PC-3 (cell line): ENCODE measurements at regions not wholly inside any gene's neighbourhood (a gene's known extent, or its start where the extent isn't known, plus 50 kb on each side); places are given as distances from the start of the nearest gene placed in this dataset.

Experiments used
- CTCF ChIP-seq: fragments of 300-600 bp; sonication (generic); conservative IDR thresholded peaks from 2 replicates; pipeline ENCODE4 v1.5.1; 2017; ENCODE audit warnings: antibody characterized with exemption, low read depth, mild to moderate bottlenecking, low read length
- EZH2 ChIP-seq: fragments of 300-600 bp; sonication (generic); IDR thresholded peaks from one replicate; pipeline ENCODE4 v1.6.1; 2017; ENCODE audit warnings: antibody characterized with exemption, mild to moderate bottlenecking, low read length; ENCODE audit not compliant: unreplicated experiment
- EZH2phosphoT487 ChIP-seq: fragments of 300-600 bp; sonication (generic); IDR thresholded peaks from 2 replicates; pipeline ENCODE4 v1.6.1; 2018; ENCODE audit warnings: mild to moderate bottlenecking, antibody characterized with exemption, low read length, borderline replicate concordance

- TF ChIP-seq CTCF (no peak), EZH2 (no peak), EZH2phosphoT487 (no peak)
These were observed 118.1 kb downstream of the NGF start for GRCh38 chr1:115219927-115220326.
